ENCODE measurements at regions not wholly inside any gene's neighbourhood (a gene's known extent, or its start where the extent isn't known, plus 50 kb on each side); places are given as distances from the start of the nearest gene placed in this dataset.
"Not testable (repeated sequence)": the region's sequence is repeated elsewhere in the genome, so short reads cannot be mapped to it uniquely, and the experiment has no call there.

DNA sequence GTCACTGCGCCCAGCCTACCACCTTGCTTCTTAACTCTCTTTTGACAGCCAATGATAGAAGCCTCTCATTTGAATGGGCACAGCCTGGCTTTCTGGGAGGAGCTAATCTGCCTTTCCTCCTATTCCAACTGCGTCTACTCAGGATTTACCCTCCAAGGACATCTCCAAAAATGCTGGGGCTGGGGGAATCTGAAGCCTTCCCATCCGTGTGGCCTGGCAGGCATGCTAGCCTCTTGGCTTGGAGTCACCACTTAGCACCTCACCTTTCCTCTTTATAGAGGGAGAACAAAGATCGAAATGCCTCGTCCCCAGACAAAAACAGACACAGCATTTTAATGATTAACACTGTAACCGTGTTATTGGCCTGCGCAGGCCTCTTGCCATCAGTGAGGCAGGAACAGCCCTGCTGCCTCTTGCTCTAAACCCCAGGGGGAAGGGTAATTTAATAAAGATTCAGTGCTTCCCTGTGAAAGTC is 108.2 kb upstream of the KLF4 start:
- DNase-seq = no peak

DNA sequence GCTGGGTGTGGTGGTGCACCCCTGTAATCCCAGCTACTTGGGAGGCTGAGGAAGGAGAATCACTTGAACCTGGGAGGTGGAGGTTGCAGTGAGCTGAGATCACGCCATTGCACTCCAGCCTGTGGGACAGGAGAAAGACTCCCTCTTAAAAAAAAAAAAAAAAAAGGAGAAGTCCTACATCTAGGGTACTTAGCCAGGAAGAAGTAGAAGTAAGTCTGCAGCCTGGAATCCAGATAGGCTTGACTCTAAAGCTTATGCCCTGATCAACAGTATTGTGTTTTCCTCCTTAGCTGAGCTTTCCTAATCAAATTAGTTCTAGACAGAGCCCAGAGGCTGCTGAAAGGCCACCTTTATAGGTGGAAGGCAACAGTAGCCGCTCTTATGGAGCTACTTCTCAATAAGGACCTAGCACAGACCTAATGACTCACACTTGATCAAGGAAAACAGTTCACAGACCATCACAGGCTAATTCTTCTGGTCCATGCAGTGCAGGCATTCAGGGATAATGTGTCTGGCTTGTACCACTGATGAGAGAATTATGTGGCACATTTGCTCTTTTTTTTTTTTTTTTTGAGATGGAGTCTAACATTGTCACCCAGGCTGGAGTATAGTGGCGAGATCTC is 105.5 kb upstream of the KLF4 start:
- DNase-seq = no peak

- DNase-seq = no peak
These were observed 103.8 kb upstream of the KLF4 start for GRCh38 chr9:107593224-107593870.

- DNase-seq = no peak
These were observed 102.9 kb upstream of the KLF4 start for GRCh38 chr9:107592424-107592823.

DNA sequence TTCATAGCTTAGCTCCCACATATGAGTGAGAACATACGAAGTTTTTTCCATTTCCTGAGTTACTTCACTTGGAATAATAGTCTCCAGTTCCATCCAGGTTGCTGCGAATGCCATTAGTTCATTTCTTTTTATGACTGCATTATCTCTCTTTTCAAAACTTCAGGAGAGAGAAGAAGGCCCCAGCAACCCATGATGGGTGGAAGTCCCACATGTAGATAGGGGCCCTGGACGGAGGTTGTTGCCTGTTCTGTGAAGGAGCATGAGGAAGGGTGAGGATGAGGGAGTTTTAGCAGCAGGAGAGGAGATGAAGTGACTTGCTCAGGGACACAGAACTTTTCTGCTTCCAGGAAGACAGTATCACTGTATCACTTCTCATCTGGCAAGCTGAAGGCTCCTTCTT is 102.2 kb upstream of the KLF4 start:
- no peak for DNase-seq

GRCh38 chr9:107588393-107588792 is 98.8 kb upstream of the KLF4 start:
- no peak for DNase-seq

- no peak for DNase-seq
These were observed 97.8 kb upstream of the KLF4 start for GRCh38 chr9:107587191-107587963.

DNA sequence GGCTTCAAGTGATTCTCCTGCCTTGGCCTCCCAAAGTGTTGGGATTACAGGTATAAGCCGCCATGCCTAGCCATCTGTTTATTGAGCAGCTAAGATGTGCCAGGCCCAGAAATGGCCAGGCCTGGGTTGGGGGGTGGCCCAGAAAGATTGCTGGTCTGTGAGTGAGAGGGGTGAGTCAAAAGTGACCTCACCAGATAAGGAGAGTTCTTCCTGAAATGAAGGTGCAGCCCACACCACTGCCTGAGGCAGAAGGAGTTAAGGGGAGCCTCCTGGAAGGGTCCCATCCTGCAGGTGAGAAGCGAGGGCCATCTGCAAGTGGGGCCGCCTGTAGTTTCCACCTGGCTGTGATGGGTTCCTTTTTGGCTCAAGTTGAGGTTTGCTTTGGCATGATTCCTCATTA is 96.9 kb upstream of the KLF4 start:
- DNase-seq = no peak

- no peak for DNase-seq
These were observed 95.9 kb upstream of the KLF4 start for GRCh38 chr9:107585465-107585864.

DNA sequence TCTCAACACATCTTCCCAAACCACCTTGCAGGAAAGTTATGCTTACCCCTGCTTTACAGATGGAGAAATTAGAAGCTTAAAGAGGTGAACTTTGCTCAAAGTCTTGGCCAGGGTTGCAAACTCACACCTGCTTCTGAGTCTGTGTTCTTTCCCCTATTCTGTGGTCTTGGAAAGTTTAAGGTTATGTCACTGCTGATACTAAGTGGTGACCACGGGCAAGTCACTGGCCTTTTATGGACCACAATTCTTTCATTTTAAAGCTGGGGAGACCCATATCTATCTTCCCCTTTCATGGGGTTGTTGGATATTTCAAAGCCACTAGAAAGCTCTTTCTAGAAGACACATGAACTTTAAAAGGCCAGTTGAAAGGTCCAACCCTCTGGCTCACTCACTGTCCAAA is 95.4 kb upstream of the KLF4 start:
- no peak for DNase-seq

DNA sequence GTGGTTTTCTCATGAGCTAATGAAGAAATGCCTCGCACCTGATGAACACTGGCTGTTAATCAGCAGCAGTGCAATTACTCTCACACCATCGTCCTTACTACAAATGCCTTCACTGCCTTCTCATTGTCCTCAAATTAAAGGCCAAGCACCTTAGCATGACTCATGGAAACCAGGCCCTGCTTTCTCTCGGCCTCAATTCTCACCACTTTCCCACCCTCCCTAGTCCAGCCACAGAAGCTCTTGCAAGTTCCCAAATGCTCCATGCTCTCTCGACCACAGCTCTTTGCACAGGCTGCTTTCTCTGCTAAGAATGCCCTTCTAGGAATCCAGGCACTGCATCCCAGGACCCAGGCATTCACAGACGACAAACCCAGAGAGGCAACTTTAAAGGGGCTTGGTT is 94.6 kb upstream of the KLF4 start:
- DNase-seq = no peak

DNA sequence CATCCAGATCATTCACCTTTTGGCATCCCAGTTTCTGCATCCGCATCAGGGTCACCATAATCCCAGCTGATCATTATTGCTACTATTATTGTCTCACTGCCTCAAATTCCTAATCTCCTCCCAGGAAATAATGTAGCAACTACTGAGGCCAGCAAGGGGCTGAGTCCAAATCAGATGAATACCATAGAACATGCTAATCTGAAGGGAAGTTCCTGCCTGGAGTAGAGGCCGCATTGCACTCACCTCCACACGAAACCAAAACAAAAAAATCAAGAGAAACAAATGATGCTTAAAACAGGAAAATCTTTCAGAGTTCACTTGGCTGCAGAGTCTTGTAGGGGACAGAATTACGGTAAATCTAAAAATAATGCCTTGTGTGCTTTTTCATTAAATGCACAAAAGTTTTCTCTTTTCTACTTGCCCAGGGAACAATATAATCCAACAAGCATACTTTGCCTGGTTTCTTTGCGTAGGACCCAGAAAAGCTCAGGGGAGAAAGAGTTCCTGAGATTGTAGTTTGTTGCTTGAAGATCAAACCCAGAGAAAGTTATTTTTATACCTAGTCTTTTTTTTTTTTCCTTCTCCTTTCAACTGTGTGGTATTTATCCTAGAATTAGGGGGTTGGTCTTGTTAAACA is 87.7 kb upstream of the KLF4 start:
- no peak for DNase-seq

- no peak for DNase-seq
These were observed 81.6 kb upstream of the KLF4 start for GRCh38 chr9:107571148-107571547.

DNA sequence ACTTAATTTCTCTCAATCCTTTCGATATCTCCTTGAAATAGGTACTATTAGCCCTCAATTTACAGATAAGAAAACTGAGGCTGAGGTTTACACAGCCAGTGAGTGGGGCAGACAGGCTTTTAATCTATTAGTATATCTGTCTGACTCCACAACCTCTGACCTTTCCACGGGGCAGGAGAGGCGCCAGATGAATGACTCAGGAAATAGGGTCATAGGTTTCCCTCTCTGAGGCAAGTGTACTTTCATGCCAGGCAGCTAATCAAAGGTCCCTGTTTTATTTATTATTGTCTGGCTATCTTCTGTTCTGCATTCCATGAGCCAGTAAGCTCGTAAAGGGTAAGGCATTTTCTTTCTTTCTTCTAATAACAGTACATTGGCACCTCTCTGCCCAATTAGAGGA is 79.6 kb upstream of the KLF4 start:
- DNase-seq = no peak

DNA sequence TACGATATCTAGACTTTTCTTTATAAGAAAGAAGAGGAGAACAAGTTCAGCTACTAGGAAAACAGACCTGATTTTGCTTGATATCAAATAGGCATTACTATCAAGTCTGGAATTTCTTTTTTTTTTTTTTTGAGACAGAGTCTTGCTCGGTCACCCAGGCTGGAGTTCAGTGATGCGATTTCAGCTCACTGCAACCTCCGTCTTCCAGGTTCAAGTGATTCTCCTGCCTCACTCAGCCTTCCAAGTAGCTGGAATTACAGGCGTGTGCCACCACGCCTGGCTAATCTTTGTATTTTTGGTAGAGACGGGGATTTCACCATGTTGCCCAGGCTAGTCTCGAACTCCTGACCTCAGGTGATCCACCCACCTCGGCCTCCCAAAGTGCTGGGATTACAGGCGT is 78.8 kb upstream of the KLF4 start:
- not testable (repeated sequence) for DNase-seq

DNA sequence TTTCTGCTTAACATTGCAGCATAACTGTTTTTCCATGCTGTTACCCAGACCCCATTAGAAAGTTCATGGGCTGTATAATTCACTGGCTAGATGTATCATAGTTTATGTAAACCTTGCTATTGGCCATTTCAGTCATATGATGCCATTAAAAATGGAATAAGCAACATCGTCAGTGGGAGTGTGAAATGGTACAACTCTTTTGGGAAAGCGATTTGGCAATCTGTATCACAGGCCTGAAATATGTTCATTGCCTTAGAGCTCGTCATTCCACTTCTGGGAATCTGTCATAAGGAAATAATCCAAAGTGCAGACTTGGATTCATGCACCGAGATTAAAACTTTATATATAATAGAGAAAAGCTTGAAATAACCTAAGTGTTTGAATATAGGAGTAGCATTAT is 77.9 kb upstream of the KLF4 start:
- peak; percentile 6 for DNase-seq

DNA sequence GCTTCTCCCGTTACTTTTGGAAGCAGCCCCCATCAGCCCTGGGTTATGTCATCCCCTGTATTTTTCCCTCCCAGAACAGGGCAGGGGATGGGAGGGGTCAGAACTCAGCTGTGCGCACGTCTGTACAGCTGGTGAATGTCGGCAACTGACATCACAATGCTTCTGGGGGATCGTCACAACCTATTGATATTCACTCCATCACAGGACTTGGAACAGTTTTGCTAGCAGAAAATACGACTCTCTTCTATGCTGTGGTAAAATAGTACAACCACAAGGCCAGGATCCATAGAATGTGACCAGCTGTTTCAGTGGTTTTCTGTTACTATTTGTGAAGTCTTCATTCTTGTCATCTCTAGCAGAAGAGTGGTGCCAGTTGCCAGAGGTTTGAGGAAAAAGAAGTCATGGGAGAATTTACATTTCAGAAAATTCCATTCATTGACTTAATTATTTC is 77.1 kb upstream of the KLF4 start:
- peak; percentile 87 for DNase-seq

- no peak for DNase-seq
These were observed 73.2 kb upstream of the KLF4 start for GRCh38 chr9:107562798-107563197.

GRCh38 chr9:107559494-107560086 is 70.0 kb upstream of the KLF4 start:
- DNase-seq = no peak

DNA sequence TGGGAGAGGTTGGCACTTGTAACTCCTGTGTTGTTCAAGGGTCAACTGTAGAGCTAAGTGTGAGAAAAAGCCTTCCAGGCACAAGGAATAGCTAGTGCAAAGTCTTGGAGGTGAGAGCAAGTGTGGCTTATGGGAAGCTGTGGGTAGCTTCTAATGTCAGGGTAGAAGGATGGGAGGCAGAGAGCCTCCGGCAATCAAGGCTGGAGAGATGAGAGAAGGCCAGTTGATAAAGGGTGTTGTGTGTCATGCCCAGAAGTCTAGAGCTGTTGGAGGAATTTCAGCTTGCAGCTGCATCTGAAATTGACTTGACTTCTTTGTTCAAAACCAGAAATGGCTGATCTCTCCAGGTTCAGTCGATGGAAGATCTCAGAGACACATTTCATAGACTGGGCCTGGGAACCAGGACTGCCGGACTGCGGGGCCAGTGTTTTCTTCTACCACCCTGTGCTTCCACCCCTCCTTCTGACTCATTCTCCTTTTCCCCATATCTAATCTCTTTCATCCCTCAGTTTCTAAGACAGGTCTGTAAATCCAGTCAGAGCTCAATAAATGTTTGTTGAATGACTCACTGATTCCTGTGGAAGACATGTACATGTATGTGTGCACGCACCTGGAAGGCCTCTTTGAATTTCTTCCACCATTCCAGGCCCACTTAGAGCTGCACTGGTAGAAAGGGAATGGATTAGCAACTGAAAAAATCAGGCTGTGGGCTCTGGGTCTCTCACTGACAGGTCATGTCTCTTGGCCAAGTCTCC is 67.8 kb upstream of the KLF4 start:
- no peak for DNase-seq

- DNase-seq = no peak
These were observed 65.1 kb upstream of the KLF4 start for GRCh38 chr9:107554636-107555035.
